ENCODE measurements at regions not wholly inside any gene's neighbourhood (a gene's known extent, or its start where the extent isn't known, plus 50 kb on each side); places are given as distances from the start of the nearest gene placed in this dataset.

DNA sequence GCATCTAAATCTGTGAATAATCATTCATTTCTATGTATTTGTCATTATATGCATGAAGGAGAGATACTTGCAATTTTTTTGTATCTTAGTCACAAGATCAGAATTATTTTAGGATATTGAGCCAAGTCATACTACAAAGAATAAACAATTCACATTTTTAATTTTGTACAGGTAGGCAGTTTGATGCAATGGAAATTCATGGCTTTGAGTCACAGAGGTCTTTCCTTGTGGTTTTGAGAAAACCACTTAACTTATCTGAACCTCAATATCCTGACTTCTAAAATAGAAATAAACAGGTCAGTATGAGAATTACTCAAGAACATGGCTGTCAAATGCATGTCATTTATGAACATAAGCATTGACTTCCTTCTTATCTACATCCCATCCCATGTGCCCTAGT lies 221.4 kb upstream of the SLC10A2 start:
- Histone ChIP-seq H3K79me2 (ENCODE audit: insufficient read depth, low read depth, low read length) (no peaks in the 10 kb centered on the region), H2AFZ (ENCODE audit: low read length) (no peak overlapping the region), H4K20me1 (ENCODE audit: insufficient read depth, low read length) (no peaks in the 10 kb centered on the region), H3K4me2 (ENCODE audit: low read length) (no peak overlapping the region), H3K4me1 (ENCODE audit: insufficient read depth, low read length, poor library complexity, severe bottlenecking) (no peaks in the 10 kb centered on the region), H3K4me3 (ENCODE audit: low read depth, low read length, poor library complexity, severe bottlenecking) (no peak overlapping the region), H3K27ac (ENCODE audit: low read depth, low read length, poor library complexity, severe bottlenecking) (no peak overlapping the region), H3K9me2 (ENCODE audit: insufficient read depth, low read length) (no peaks in the 10 kb centered on the region), H3K9me3 (ENCODE audit: low read length) (no peaks in the 10 kb centered on the region), H3K36me3 (ENCODE audit: insufficient read depth, low read length) (no peaks in the 10 kb centered on the region)
- TF ChIP-seq, protein P1, sequence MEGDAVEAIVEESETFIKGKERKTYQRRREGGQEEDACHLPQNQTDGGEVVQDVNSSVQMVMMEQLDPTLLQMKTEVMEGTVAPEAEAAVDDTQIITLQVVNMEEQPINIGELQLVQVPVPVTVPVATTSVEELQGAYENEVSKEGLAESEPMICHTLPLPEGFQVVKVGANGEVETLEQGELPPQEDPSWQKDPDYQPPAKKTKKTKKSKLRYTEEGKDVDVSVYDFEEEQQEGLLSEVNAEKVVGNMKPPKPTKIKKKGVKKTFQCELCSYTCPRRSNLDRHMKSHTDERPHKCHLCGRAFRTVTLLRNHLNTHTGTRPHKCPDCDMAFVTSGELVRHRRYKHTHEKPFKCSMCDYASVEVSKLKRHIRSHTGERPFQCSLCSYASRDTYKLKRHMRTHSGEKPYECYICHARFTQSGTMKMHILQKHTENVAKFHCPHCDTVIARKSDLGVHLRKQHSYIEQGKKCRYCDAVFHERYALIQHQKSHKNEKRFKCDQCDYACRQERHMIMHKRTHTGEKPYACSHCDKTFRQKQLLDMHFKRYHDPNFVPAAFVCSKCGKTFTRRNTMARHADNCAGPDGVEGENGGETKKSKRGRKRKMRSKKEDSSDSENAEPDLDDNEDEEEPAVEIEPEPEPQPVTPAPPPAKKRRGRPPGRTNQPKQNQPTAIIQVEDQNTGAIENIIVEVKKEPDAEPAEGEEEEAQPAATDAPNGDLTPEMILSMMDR (conservative IDR thresholded peaks at IDR 0.05; ENCODE audit: low read length): no peak
- TF ChIP-seq EZH2phosphoT487 (IDR thresholded peaks at IDR 0.05; ENCODE audit: borderline replicate concordance, low read depth, low read length): no peak
- ChIA-PET POLR2A (no interaction called here), CTCF (ENCODE audit: unreplicated experiment) (no interaction called here)
- DNase-seq (ENCODE audit: low spot score): no peak
- intact Hi-C loops (cut with micrococcal nuclease; ENCODE audit: unreplicated experiment): no loop called here
- no TSS peak for BruUV-seq (replicated peaks)

GRCh38 chr13:103284466-103284865 lies 218.2 kb upstream of the SLC10A2 start:
- DNase-seq (ENCODE audit: low spot score): no peak
- CTCF ChIA-PET (ENCODE audit: unreplicated experiment): no interaction called here
- TF ChIP-seq, protein P1 (conservative IDR thresholded peaks at IDR 0.05; ENCODE audit: low read length): no peak
- TF ChIP-seq EZH2phosphoT487 (IDR thresholded peaks at IDR 0.05; ENCODE audit: borderline replicate concordance, low read depth, low read length): no peak
- Histone ChIP-seq H3K9me3 (ENCODE audit: low read length) (no peaks in the 10 kb centered on the region), H3K4me3 (ENCODE audit: low read depth, low read length, poor library complexity, severe bottlenecking) (no peak overlapping the region), H3K79me2 (ENCODE audit: insufficient read depth, low read depth, low read length) (no peaks in the 10 kb centered on the region), H2AFZ (ENCODE audit: low read length) (no peak overlapping the region), H3K27ac (ENCODE audit: low read depth, low read length, poor library complexity, severe bottlenecking) (no peak overlapping the region), H4K20me1 (ENCODE audit: insufficient read depth, low read length) (no peaks in the 10 kb centered on the region), H3K9me2 (ENCODE audit: insufficient read depth, low read length) (no peaks in the 10 kb centered on the region), H3K4me1 (ENCODE audit: insufficient read depth, low read length, poor library complexity, severe bottlenecking) (no peaks in the 10 kb centered on the region), H3K36me3 (ENCODE audit: insufficient read depth, low read length) (no peaks in the 10 kb centered on the region), H3K4me2 (ENCODE audit: low read length) (no peak overlapping the region)
- intact Hi-C loops (cut with micrococcal nuclease; ENCODE audit: unreplicated experiment): no loop called here
- POLR2A ChIA-PET: no interaction called here
- no TSS peak for BruUV-seq (replicated peaks)

- no peak overlapping the region for H3K4me3 ChIP-seq (ENCODE audit: low read depth, low read length, poor library complexity, severe bottlenecking)
- H3K79me2 ChIP-seq (ENCODE audit: insufficient read depth, low read depth, low read length): no peaks in the 10 kb centered on the region
- TF ChIP-seq, protein P1 (conservative IDR thresholded peaks at IDR 0.05; ENCODE audit: low read length): no peak
- no peak for TF ChIP-seq EZH2phosphoT487 (IDR thresholded peaks at IDR 0.05; ENCODE audit: borderline replicate concordance, low read depth, low read length)
- no TSS peak for BruUV-seq (replicated peaks)
- ChIA-PET POLR2A (no interaction called here), CTCF (ENCODE audit: unreplicated experiment) (no interaction called here)
- no peak overlapping the region for H3K4me2 ChIP-seq (ENCODE audit: low read length)
- H3K9me2 ChIP-seq (ENCODE audit: insufficient read depth, low read length): no peaks in the 10 kb centered on the region
- no peak for DNase-seq (ENCODE audit: low spot score)
- H3K36me3 ChIP-seq (ENCODE audit: insufficient read depth, low read length): no peaks in the 10 kb centered on the region
- no peak overlapping the region for H2AFZ ChIP-seq (ENCODE audit: low read length)
- H4K20me1 ChIP-seq (ENCODE audit: insufficient read depth, low read length): no peaks in the 10 kb centered on the region
- intact Hi-C loops (cut with micrococcal nuclease; ENCODE audit: unreplicated experiment): no loop called here
- no peaks in the 10 kb centered on the region for H3K4me1 ChIP-seq (ENCODE audit: insufficient read depth, low read length, poor library complexity, severe bottlenecking)
- H3K27ac ChIP-seq (ENCODE audit: low read depth, low read length, poor library complexity, severe bottlenecking): no peak overlapping the region
- H3K9me3 ChIP-seq (ENCODE audit: low read length): no peaks in the 10 kb centered on the region
Measured at GRCh38 chr13:103283451-103283820, 217.2 kb upstream of the SLC10A2 start.

Measured in OCI-LY7 (cell line).